ENCODE measurements at regions not wholly inside any gene's neighbourhood (a gene's known extent, or its start where the extent isn't known, plus 50 kb on each side); places are given as distances from the start of the nearest gene placed in this dataset.
A peak's percentile ranks its signal among the peaks of the same experiment; 100 is the strongest.
"Not testable (repeated sequence)": the region's sequence is repeated elsewhere in the genome, so short reads cannot be mapped to it uniquely, and the experiment has no call there.

DNA sequence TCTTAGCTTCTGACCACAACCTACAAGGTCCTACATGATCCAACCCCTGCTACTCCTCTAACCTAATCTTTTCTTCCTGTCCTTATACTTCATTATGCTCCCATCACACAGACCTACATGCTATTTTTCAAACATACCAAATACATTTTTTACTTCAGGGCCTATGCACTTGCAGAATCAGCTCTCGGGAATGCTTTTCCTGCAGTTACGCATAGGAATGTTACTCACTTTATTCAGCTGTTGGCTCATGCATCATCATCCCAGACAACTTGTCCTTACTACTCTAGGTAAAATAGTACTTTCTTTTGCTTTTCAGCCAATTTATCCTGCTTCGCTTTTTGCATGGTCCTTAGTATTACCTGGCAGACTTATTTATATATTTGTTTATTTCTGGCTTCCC is 105.6 kb downstream of the OXSM start:
- peak; percentile 88 for DNase-seq

DNA sequence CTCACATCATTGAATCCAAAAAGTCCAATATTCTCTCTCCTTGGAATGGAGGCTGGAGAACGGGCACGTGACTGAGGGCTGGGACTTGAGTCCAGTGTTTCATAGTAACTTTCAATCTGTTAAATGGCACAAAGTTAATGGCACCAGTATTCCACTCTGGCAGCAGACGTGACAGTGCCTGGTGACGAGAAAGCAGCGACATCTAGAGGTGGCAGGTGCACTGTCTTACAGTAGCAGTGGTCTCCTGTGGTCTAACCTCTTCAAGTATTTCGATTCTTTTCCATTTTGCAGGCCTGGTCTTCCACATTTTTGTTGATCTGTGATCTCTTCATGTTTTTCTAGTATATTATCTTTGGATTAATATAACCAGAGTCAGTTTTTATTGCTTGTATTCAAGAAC is 107.1 kb downstream of the OXSM start:
- DNase-seq, result no peak

DNA sequence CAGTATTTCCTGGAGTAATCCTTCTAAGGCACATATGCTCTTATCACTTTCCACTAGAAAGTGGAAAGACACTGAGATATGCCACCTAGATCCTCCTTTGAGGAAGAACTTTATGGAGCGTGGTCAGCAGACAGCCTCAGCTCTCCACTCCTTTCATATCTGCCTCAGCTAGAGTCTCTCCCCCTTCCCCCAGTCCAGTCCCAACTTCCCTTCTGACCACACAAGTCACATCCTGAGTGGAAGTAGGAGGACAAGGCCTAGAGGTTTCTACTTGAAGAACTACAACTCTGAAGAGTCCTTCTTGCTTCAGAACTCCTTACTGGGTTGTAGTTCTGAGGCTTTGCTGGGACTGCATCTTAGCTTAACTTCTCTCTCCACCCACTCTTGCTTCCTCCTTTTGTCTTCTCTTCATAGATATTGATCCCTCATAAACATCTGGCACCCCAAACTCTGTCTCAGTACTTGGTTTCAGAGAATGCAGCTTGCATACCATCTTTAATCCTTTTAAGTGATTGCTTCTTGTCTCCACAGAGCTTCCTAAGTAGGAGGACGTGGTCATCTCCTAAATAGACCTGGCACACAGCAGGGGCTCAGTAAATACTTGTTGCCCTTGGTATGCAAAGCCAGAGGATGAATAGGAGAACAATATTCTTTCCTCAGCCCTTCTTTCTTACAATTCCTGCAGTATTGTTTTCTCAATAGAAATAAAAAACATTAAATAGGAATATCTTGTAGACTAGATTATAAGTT is 109.6 kb downstream of the OXSM start:
- DNase-seq, result peak; percentile 6

DNA sequence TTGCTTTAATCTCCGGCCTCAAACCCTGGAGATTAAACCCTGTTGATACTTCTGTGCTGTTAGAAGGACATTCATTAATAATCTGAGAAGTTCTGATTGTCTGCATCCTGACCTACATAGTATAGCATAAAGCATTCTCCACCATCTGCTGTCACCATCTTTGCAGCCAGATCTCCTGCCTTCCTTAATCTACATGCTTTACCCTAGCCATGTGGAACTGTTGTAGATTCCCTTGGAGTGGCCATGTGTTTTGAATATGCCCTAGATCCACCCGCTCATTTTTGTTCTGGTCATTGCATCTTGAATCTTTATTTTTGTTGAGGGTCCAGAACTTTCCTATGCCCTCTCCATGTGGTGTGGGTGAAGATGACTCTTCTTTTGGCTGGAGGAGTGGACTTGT is 110.3 kb downstream of the OXSM start:
- DNase-seq, result no peak

DNA sequence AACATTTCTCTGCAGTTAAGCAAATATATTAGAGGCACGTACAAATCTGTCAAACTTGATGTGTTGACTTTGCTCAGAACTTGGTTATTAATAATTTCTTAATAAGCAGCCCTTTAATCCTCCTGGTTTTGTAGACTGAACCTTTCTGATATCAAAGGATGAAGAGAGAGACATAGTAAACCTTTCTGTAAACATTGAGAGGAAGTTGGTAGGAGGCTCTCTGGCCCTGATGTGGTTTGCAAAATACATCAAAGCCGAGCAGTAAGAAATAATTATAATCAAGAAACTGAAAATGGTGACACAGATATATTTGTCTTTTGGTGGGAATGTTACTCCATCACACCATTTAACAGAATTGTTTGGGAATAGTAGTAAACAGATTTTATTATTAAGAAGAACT is 111.9 kb downstream of the OXSM start:
- DNase-seq, result no peak

DNA sequence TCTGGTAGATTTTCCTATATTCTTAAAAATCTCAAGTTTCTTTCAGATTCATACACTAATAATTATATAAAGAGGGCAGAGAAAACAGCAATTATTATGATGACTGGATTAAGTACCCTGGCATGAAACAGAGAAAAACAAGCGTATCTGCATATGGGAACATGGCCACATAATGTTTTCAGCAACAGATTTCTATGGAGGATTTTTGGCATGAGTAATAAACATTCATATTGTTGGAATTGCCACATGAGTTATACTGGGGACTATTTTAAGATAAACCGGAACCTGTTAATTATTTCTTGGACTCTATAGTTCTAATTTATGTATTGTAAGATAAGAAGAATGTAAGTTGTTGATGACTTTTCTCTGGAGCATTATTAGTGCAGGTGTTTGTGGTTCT is 112.7 kb downstream of the OXSM start:
- peak; percentile 36 for DNase-seq

DNA sequence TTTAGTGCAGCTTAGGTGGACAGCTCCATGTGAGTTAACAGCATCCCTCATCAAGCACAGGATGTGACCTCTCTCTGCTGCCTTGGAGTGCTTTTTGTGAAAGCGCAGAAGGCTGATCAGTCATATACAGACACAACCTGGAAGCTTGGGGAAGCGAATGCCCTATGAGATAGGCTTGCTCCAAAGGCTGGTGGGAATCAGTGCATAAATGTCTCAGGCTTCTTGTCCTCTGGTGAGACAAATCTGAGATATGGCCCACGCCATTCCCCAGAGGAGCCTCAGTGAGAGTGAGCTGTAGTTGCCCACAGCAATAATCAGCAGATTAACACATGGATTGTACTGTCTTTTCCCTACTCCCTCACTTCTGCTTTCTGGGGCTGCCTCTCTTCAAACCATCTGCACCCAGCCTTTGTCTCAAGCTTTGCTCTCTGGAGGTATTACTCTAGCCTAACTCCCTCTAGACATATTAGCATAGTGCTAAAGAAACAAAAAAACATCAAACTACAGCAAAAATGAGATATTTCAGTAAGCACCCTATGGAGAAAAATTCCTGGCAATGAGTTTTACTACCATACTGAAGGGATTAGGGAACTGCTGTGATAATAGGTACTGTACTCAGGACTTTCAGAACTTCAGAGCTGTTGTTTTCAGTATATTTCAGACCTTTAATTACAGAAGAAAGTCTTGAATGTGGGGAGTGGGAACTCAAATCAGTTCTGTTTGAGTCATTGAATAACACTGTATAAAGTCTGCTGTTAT is 113.7 kb downstream of the OXSM start:
- no peak for DNase-seq

DNA sequence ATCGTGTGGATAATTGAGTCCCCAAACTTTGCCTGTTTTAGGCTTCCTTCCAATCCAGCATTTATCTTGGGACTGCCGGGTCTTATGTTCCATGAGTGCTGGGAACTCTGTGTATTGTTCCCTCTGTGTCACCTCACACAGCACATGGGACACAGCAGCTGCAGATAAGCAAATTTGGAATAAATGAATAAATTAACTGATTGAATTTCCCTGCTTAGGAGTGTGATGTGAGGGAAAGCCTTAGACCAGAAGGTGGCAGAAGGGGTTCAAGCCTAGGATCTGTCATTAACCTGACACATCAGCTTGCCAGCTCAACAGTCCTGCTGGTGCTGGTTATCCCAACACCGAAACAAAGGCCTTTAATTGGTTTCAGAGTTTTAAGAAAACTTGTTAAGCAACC is 114.3 kb downstream of the OXSM start:
- DNase-seq, result no peak

DNA sequence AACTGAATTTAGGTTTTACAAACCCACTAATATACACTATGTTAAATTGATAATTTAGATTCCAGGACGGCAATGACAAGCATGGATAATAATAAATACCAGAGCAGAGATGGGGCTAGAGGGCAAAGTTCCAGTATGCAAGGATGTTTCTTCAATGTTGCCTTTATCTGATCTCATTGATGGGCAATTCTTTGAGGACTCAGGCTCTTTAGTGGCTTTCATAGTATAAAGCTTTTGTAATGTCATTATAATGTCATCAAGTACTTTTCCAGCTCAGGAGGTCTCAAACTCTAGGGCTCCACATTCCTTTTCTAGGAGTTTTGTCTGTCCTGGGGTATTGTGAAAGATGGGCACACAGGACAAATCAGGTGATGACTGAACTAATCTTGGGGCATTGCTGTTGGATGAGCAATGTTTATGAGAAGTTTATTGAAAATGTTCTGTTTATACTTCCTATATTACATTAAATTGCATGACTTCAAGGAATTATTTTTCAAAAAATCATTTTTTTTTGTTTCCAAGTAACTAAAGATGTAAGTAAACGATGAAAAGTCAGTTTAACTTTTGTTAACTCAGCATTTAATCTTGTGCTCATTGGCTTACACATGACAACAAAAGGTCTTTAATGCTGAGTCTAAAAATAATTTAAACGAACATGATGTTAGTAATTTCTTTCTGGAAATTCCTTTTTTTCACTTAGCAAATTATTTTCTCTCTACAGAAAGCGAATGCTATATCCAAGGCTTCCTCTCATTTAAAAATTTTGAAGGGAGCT is 116.4 kb downstream of the OXSM start:
- no peak for DNase-seq

DNA sequence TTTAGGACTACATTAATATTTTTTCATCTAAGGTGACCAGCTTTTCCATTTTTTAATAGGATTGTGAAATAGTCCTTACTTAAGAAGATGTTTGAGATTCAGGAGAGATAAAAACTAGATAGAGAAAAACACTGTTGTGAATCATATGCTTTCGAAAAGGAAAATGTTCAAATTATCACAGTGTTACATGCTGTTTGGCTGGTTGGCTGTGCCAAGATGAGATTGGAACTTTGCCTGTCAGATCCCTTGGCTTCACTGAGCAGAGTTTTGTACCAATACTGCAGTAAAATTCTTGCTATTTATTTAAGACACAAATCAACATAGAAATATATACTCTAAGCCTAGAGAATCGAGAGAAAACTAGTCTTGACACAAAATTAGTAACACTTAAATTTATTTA is 117.2 kb downstream of the OXSM start:
- no peak for DNase-seq

DNA sequence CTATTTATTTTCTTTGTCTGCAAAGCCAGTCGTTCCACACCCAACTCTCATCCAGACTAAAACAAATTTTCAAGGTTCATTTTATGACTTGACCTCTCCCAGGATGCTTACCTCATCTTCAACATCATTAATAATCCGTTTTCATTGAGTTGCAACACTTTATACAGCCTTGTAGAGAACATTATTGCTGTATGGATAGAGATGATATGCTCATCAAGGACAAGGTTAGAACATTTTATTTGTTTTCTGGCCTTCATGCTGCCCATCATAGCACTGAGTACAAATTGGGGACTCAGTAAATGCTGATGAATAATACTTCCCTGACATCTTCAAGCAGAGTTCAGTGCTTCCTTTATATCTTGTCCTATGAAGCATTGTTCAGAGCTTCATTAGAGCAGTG is 120.2 kb downstream of the OXSM start:
- no peak for DNase-seq

DNA sequence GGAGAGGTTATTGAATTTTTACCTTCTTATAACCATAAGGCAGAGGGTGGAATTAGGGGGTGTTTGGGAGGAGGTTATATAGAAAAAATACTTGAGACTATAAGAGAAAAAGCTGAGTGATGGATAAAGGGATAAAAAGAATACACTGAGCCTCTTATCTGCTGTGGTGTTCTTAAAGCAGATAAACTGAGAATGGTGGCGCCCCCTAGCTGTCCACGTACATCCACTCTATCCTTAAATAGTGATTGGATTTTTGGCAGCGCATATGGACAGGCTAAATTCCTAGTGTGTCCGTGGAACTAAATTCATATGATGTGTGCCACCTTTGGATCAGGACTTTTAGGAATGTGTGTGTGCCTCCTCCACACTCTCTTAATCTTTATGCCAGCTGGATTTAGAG is 121.1 kb downstream of the OXSM start:
- peak; percentile 25 for DNase-seq

DNA sequence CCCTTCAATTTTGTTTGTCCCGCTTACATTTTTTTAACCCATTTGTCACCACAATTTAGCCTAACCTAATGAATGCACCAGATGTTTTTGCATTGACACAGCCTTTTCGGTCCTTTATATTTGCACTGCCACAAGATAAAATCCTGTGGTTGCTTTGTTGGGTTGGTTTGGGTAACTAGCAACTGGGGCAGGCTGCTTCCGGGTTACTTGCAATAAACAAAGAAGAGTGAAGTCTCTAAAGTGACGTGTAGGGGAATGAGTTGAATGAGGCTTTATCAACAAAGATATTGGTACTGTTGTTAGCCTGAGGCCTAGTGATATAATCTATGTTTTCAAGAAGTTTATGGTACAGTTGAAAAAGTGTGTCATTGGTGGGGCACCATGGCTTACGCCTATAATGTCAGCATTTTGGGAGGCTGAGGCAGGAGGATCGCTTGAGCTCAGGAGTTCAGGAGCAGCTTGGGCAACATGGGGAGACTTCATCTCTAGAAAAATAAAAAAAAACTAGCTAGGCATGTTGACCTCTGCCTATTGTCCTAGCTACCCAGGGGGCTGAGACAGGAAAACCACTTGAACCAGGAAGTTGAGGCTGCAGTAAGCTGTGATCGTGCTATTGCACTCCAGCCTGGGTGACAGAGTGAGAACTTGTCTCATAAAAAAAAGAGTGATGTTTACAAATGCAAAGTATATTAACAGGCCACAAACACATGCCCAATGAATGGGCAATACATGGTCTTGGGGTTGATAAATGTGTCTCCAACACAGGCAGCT is 121.8 kb downstream of the OXSM start:
- DNase-seq, result no peak

DNA sequence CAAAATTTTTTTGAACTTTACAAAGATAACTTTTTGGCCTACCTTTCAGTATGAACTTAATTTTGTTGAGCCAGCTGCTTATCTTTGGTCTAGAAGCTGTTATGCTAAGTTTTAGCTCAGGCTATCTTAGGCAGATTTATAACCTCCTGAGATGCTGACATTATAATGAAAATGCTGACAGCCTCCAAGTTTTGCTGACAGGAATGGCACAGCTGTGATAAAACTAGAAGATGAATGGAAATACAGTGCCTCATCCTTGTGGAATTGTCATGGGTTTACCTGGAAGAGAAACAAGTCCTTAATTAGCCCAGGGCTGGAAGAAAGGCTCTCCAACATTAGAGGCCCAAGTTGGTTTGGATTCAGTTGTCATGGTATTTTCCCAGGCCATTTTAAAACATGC is 123.3 kb downstream of the OXSM start:
- no peak for DNase-seq

DNA sequence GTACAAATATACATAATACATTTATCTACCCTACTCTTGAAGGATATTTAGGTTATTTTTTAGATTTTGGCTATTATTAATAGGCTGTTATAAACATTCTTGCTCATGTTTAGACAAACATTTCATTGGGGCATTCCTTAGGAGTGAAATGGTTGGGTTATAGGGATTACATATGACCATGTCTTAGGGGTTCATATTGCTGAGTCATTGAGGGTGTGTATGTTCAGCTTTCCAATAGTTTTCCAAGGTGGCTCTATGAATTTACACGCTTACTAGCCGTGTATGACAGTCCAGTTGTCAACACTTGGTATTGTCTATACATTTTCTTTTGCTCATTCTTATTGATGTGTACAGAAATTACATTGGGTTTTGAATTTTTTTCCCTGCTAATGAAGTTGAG is 125.8 kb downstream of the OXSM start:
- DNase-seq, result no peak

DNA sequence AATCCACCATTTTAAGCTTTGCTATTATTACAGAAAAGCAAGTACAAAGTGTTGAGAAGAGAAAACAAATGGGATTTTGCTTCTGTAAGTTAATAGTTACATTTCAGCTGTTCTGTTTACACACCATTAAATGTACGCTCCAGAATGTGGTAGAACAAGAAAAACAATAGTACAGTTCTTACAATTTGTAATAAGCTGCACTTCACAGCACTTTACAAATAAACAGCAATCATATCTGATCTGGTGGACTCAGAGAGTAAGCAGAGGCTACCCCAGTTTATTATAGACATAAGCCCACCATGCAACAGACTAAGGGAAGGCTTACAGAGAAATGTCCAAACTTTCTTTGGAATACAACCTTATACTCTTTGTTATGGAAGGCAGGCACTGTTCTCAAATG is 126.4 kb downstream of the OXSM start:
- DNase-seq, result no peak

DNA sequence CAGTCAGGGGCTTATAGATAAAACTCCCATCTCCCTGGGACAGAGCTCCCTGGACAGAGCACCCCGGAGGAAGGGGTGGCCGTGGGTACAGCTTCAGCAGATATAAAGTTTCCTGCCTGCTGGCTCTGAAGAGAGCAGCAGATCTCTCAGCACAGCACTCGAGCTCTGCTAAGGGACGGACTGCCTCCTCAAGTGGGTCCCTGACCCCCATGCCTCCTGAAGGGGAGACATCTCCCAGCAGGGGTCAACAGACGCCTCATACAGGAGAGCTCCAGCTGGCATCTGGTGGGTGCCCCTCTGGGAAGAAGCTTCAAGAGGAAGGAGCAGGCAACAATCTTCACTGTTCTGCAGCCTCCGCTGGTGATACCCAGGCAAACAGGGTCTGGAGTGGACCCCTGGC is 142.1 kb downstream of the OXSM start:
- not testable (repeated sequence) for DNase-seq

DNA sequence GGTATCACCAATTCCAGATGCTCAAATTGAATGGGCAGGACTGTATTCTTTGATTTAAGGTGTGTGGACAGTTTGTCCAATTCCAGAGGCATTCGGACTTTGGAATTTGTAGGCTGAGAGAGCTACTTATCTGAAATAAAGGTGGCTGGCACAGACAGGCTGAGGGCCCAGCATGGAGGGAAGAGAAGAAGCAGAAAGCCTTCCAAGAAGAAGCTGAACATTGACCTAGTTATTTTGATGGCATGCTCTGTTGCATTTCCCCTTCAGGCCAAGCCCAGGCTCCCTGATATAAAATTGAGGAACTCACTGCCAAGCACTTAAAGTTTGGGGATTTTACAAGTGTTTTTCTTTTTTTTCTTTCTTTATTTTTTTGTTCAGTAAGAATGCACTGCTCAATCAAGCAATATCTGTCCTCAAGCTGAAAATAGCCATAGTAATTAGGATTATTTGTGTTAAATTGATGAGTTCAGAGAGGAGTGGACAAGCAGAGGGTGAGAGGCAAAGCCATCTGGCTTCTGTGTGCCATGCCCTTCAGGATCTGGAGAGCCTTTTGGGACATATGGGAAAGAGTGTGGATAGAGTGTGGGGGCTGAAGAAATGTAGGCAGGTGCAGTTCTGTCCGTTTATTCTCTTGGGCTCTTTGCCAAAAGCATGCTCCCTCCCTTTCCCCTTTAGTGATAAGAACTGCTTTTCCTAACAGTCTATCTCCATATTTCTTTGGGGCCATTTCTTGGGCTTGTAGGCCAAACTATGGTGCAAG is 148.9 kb downstream of the OXSM start:
- DNase-seq, result no peak

DNA sequence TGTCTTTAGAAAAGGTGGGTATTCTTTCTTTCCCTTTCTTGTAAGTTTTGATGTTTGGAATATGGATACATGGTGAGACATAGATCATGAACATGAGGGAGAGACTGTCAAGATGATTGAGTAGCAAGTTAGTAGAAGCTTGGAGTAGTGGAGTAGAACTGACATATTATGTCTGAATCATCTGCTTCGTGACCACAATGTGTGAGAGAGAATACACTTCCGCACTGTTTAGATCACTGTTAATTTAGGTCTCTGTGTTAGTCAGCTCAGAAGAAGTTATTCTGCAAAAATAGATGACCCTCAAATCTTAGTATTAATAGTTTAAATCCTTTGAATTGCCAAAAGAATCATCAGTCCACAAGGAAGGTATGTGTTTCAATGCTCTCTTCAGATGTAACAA is 151.0 kb downstream of the OXSM start:
- DNase-seq, result no peak

DNA sequence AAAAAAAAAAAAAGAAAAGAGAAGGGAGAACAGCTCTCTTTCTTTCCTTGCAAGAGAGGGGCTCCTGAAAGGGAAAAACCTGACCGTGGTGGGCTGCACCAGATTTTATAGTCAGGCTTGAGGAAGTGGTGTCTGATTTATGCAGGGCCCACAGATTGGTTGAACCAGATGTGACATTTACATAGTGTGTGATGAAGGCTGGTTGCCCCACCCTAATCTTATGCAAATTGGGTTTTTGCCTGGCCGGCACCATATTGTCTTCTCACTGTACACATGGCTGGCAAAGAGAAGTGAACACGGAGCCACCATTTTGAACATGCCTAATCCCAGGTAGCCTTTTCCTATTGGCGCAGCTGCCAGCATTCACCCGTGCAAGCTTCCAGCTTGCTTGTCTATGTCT is 154.4 kb downstream of the OXSM start:
- DNase-seq, result no peak

DNA sequence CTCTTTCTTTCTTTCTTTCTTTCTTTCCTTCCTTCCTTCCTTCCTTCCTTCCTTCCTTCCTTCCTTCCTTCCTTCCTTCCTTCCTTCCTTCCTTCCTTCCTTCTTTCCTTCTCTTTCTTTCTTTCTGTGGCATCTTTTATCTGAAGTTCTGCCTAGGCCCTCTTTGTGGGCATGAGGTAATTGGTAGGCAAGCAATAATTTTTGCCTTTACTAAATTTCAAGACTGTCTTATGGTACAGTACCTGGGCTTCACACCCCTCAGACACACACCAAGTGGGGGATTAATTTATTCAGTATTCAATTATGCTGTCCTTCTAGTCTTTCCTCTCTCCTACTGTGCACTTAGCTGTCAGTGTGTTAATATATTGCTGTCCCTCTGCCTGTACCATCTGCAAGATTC is 155.5 kb downstream of the OXSM start:
- DNase-seq, result no peak

DNA sequence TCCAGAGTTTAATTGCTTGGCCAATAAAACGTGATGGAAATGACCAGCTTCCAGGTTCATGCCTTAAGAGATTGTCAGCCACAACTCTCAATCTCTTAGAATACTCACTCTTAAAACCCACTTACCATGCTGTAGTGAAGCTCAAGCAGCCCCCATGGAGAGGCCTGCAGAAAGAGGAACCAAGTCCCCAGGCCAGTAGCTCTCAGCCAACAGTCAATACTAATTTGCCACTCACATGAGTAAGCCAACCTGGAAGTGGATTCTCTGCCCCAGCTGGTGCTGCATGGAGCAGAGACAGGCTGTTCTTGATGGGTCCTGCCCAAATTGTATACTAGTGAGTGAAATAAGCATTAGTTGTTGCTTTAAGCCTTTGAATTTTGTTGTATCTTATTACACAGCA is 155.9 kb downstream of the OXSM start:
- no peak for DNase-seq

All from fibroblast of skin of abdomen (primary cell).